Progenitor cell of endocrine pancreas (in vitro differentiated cells): ENCODE measurements at regions not wholly inside any gene's neighbourhood (a gene's known extent, or its start where the extent isn't known, plus 50 kb on each side); places are given as distances from the start of the nearest gene placed in this dataset.
"Not testable (repeated sequence)": the region's sequence is repeated elsewhere in the genome, so short reads cannot be mapped to it uniquely, and the experiment has no call there.

ENCODE experiments used
- DNase-seq: peaks from one replicate; pipeline ENCODE4 v3.0.0; 2021; ENCODE audit warnings: low spot score; ENCODE audit not compliant: unreplicated experiment
- H3K27ac Mint-ChIP-seq: 2 replicates; pipeline ENCODE4 v1.8.0; 2021; ENCODE audit warnings: mild to moderate bottlenecking, moderate library complexity, mixed read lengths
- H3K27me3 Mint-ChIP-seq: 2 replicates; pipeline ENCODE4 v1.8.0; 2021; ENCODE audit warnings: mixed read lengths
- H3K36me3 Mint-ChIP-seq: 2 replicates; pipeline ENCODE4 v1.8.0; 2022; ENCODE audit warnings: mixed read lengths; ENCODE audit not compliant: insufficient read depth
- H3K4me1 Mint-ChIP-seq: 2 replicates; pipeline ENCODE4 v1.8.0; 2021; ENCODE audit warnings: low read depth, mixed read lengths
- H3K4me3 Mint-ChIP-seq: 2 replicates; pipeline ENCODE4 v1.8.0; 2021; ENCODE audit warnings: low read depth, mild to moderate bottlenecking, moderate library complexity, mixed read lengths
- H3K9me3 Mint-ChIP-seq: 2 replicates; pipeline ENCODE4 v1.8.0; 2021; ENCODE audit warnings: low read depth, mixed read lengths
- TF ChIP-seq, protein P1 (sequence below): fragments of 200-600 bp; sonication (generic); IDR thresholded peaks from one replicate; pipeline ENCODE4 v1.5.0; 2021; ENCODE audit warnings: antibody characterized with exemption, mild to moderate bottlenecking; ENCODE audit not compliant: unreplicated experiment

DNA sequence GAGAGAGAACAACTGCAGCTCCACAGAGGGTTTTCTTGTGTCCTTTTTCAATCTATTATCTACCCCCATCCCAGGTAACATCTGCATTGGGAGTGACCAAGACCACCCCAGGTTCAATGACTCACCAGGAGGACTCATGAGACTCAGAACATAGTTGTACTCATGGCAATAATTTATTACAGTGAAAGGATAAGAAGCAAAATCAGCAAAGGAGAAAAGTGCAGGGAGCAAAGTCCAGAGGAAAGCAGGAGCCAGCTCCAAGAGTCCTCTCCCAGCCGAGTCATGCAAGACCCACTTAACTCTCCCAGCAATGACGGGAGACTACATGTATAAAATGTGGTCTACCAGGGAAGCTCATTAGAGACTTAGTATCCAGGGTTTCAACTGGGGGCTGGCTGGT, 129.5 kb upstream of the RBPJ start:
- TF ChIP-seq, protein P1, sequence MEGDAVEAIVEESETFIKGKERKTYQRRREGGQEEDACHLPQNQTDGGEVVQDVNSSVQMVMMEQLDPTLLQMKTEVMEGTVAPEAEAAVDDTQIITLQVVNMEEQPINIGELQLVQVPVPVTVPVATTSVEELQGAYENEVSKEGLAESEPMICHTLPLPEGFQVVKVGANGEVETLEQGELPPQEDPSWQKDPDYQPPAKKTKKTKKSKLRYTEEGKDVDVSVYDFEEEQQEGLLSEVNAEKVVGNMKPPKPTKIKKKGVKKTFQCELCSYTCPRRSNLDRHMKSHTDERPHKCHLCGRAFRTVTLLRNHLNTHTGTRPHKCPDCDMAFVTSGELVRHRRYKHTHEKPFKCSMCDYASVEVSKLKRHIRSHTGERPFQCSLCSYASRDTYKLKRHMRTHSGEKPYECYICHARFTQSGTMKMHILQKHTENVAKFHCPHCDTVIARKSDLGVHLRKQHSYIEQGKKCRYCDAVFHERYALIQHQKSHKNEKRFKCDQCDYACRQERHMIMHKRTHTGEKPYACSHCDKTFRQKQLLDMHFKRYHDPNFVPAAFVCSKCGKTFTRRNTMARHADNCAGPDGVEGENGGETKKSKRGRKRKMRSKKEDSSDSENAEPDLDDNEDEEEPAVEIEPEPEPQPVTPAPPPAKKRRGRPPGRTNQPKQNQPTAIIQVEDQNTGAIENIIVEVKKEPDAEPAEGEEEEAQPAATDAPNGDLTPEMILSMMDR = no peak
- DNase-seq = no peak
- Mint-ChIP-seq H3K9me3 (no peaks in the 10 kb centered on the region), H3K27me3 (peaks cover 4% of the 10 kb centered on the region), H3K36me3 (no peaks in the 10 kb centered on the region), H3K27ac (no peak overlapping the region), H3K4me3 (no peak overlapping the region), H3K4me1 (peaks cover 6% of the 10 kb centered on the region)

DNA sequence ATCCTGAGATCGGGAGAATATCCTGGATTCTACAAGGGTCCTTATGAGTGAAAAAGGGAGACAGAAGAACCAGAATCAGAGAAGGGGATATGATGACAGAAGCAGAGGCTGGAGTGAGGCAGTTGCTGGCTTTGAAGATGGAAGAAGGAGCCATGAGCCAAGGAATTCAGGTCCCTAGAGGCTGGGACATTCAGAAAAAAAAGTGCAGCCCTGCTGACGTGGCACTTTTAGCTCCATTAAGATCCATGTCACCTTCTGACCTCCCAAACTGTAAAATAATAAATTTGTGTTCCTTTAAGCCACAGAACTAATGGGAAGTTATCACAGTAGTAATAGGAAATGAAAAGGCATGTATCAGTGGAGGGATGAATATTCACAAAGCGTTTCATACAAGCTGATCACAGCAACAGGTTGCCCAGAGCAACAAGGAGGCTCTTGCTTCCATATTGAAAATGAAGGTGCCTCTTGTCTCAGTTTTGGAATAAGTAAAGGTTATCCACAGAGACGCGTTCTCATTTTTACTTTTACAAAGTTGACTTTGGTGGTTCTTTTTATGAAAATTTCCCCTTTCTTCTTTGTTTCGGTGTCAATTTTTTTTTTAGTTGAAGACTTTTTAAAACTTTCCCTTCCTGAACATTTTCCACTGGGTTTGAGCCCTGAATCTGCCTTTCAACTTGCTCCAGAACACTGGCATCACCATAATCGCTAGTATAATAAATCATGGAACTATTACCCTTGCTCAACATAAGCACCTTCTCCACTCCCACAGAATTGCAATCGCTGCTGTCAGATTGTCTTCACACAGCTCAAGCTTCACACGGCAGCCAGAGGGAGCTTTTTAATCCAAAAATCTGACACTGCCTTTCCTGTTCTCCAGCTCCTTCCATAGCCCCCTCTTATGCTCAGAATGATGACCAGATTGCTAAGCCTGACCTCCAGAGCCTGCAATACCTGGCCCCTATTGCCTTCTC, 127.6 kb upstream of the RBPJ start:
- H3K36me3 Mint-ChIP-seq = no peaks in the 10 kb centered on the region
- H3K27ac Mint-ChIP-seq = no peak overlapping the region
- no peaks in the 10 kb centered on the region for H3K9me3 Mint-ChIP-seq
- peaks cover 6% of the 10 kb centered on the region for H3K4me1 Mint-ChIP-seq
- H3K27me3 Mint-ChIP-seq = peaks cover 4% of the 10 kb centered on the region
- TF ChIP-seq, protein P1 = no peak
- no peak overlapping the region for H3K4me3 Mint-ChIP-seq
- DNase-seq = no peak

DNA sequence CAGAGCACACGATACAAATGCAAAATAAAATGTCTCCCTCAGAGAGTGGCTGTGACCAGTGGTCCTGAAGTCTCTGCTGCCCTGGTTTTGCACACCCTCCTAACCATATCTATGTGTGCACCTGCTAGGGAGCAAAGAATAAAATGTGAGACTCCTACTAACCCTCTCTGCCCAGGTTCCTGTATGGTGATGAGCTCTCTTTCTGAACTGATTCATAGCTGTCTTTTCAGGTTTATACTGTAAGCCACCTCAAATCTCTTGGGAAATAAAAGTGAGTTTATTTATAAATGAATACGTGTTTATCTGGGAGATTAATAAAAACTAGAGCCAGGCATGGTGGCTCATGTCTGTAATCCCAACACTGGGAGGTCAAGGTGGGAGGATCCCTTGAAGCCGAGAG, 126.0 kb upstream of the RBPJ start:
- Mint-ChIP-seq H3K9me3 (no peaks in the 10 kb centered on the region), H3K27me3 (peaks cover 7% of the 10 kb centered on the region), H3K36me3 (no peaks in the 10 kb centered on the region), H3K4me1 (peaks cover 6% of the 10 kb centered on the region), H3K27ac (no peak overlapping the region), H3K4me3 (no peak overlapping the region)
- DNase-seq = no peak
- TF ChIP-seq, protein P1 = no peak

DNA sequence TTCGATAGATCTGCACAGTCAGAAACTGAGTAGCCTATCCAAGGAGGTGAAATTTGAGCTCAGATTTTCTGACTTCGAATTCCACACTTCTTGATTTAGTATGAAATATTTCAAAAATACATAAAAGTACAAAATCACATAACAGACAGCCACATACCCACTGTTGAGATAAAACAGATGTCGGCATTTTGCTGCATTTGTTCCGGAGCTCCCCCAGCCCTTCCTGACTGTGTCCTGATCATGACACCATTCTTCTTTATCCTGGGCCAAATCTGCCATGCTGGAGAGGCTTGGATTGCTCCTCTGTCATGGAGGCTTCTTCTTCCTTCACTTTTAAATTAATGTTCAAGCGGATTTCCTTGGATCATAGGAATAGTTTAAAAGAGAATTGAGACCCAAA, 124.2 kb upstream of the RBPJ start:
- Mint-ChIP-seq H3K27ac (no peak overlapping the region), H3K27me3 (peaks cover 13% of the 10 kb centered on the region), H3K9me3 (no peaks in the 10 kb centered on the region), H3K36me3 (no peaks in the 10 kb centered on the region), H3K4me1 (peaks cover 2% of the 10 kb centered on the region), H3K4me3 (no peak overlapping the region)
- no peak for DNase-seq
- TF ChIP-seq, protein P1 = no peak

DNA sequence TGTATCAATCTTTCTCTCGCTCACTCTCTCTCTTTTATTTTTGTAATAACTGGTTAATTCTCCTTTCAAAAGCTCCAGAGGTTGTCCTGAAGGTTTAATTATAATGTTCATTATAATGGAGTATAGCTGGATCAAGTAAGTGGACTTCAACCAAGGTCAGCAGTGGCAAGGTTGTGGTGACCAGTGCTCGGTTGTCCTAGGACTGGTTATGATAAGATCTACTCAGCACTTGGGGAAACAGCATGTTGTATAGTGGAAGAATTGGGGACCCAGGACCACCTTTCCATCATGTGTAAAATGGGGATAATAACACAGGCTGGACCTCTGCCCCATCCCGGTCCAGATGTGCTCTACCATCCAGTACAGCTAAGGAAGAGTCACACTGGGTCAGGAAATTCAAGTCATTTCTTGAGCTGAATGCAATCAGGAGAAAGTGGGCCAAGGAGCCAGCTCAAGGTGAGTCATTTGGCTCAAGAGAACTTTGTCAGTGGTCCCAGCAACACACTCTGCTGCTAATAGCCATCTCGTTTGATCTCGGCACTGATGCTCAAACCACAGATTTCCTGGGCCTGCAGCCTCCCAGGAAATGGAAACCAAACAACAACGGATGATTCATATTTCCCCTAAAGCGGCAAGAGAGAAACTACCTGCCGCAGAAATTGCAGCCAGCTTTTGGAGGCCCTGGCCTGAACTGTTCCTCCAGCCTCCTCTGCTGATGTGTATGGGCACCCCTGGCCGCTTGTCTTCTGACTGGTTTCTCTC, 123.6 kb upstream of the RBPJ start:
- peaks cover 18% of the 10 kb centered on the region for H3K27me3 Mint-ChIP-seq
- no peak overlapping the region for H3K27ac Mint-ChIP-seq
- H3K4me1 Mint-ChIP-seq = peaks cover 2% of the 10 kb centered on the region
- no peaks in the 10 kb centered on the region for H3K9me3 Mint-ChIP-seq
- no peak overlapping the region for H3K4me3 Mint-ChIP-seq
- DNase-seq = no peak
- TF ChIP-seq, protein P1 = no peak
- no peaks in the 10 kb centered on the region for H3K36me3 Mint-ChIP-seq

DNA sequence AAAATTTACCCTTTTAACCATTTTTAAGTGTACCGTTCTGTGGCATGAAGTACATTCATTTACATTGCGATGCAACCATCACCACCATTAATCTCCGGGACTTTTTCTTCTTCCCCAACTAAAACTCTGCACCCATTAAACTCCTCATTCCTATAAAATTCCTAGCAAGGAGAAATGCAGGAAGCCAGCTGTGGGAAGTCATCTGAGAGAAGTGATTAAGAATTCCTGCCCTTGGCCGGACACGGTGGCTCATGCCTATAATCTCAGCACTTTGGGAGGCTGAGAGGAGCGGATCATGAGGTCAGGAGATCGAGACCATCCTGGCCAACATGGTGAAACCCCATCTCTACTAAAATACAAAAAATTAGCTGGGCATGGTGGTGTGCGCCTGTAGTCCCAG, 121.9 kb upstream of the RBPJ start:
- not testable (repeated sequence) for H3K36me3 Mint-ChIP-seq, H3K4me3 Mint-ChIP-seq, H3K27ac Mint-ChIP-seq, H3K4me1 Mint-ChIP-seq, DNase-seq, H3K9me3 Mint-ChIP-seq
- H3K27me3 Mint-ChIP-seq = peaks cover 21% of the 10 kb centered on the region
